ENCODE measurements at regions not wholly inside any gene's neighbourhood (a gene's known extent, or its start where the extent isn't known, plus 50 kb on each side); places are given as distances from the start of the nearest gene placed in this dataset.

DNA sequence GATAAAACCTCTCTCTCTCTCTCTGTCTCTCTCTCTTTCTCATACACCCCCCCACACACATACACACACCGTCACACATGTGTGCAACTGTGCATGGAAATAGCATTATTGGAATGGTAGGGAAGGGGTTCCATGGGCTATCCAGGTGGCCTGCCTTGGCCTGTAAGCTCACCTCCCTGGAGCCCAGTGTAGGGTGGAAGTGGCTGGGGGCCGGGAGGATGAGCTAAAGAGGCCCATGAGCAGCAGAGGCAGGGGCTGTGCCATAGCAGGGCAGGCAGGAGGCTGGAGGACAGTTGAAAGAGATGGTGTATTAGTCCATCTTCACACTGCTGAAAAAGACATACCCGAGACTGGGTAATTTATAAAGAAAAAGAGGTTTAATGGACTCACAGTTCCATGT lies 74.2 kb downstream of the CYTL1 start:
- Histone ChIP-seq H2AFZ (ENCODE audit: low read length) (no peak overlapping the region), H3K56ac (ENCODE audit: insufficient read length, low read depth, low read length) (no peak overlapping the region), H3K23me2 (ENCODE audit: insufficient read length, low read depth, low read length, poor library complexity, severe bottlenecking) (no peaks in the 10 kb centered on the region), H4K91ac (ENCODE audit: insufficient read length, low read depth, low read length) (no peak overlapping the region), H2BK20ac (ENCODE audit: low read depth, low read length, poor library complexity, severe bottlenecking) (no peak overlapping the region), H3K14ac (ENCODE audit: insufficient read depth, low read length) (no peak overlapping the region), H4K8ac (replicated peaks; ENCODE audit: insufficient read length, low read depth, low read length) (no peak overlapping the region), H3K4me1 (ENCODE audit: insufficient read depth, low read length) (no peaks in the 10 kb centered on the region), H2BK120ac (ENCODE audit: low read depth, low read length, poor library complexity, severe bottlenecking) (no peak overlapping the region), H4K5ac (ENCODE audit: insufficient read length, low read depth, low read length) (no peak overlapping the region), H3K4me2 (ENCODE audit: insufficient read depth, insufficient read length, low read length) (no peak overlapping the region), H2AK5ac (ENCODE audit: insufficient read length, low read length) (no peak overlapping the region), H2BK15ac (ENCODE audit: low read depth, low read length) (no peak overlapping the region), H3K27ac (ENCODE audit: insufficient read length, low read depth, low read length) (no peak overlapping the region), H2BK5ac (ENCODE audit: insufficient read length, low read length) (no peak overlapping the region), H3K18ac (ENCODE audit: insufficient read length, low read depth, low read length) (no peak overlapping the region), H4K20me1 (ENCODE audit: control insufficient read depth, insufficient read depth, insufficient read length) (no peaks in the 10 kb centered on the region), H3K9me3 (ENCODE audit: control insufficient read depth, low read depth, low read length) (no peaks in the 10 kb centered on the region), H3K4ac (ENCODE audit: low read depth, low read length) (no peak overlapping the region), H3K9ac (ENCODE audit: extremely low read depth, insufficient read length, low read length) (no peak overlapping the region), H3K79me1 (ENCODE audit: insufficient read depth, low read depth, low read length, poor library complexity, severe bottlenecking) (no peaks in the 10 kb centered on the region), H3K27me3 (ENCODE audit: insufficient read depth, low read length) (no peaks in the 10 kb centered on the region), H3T11ph (ENCODE audit: low read length) (no peak overlapping the region), H2BK12ac (ENCODE audit: insufficient read length, low read depth, low read length) (no peak overlapping the region), H3K23ac (ENCODE audit: insufficient read length, low read depth, low read length) (no peak overlapping the region), H3K79me2 (ENCODE audit: insufficient read depth, low read length) (no peaks in the 10 kb centered on the region)
- H3K9me3 Mint-ChIP-seq = peaks cover 3 to 4% of the 10 kb centered on the region in 2 experiments; a peak in 3 of 5 replicates
- no peaks in the 10 kb centered on the region for H3K4me1 Mint-ChIP-seq
- WGBS (ENCODE audit: extremely low coverage, insufficient read length, low lambda C conversion rate) = no CpG with 5 or more reads among the region's 3 CpGs
- no peak for DNase-seq
- H3K27me3 Mint-ChIP-seq (ENCODE audit: low read depth) = peaks cover 24% of the 10 kb centered on the region
- no peaks in the 10 kb centered on the region for H3K36me3 Mint-ChIP-seq (ENCODE audit: insufficient read depth in 1 of 3, low read depth in 3 of 3)
- H3K4me3 Mint-ChIP-seq = no peak overlapping the region
- TF ChIP-seq, protein P1, sequence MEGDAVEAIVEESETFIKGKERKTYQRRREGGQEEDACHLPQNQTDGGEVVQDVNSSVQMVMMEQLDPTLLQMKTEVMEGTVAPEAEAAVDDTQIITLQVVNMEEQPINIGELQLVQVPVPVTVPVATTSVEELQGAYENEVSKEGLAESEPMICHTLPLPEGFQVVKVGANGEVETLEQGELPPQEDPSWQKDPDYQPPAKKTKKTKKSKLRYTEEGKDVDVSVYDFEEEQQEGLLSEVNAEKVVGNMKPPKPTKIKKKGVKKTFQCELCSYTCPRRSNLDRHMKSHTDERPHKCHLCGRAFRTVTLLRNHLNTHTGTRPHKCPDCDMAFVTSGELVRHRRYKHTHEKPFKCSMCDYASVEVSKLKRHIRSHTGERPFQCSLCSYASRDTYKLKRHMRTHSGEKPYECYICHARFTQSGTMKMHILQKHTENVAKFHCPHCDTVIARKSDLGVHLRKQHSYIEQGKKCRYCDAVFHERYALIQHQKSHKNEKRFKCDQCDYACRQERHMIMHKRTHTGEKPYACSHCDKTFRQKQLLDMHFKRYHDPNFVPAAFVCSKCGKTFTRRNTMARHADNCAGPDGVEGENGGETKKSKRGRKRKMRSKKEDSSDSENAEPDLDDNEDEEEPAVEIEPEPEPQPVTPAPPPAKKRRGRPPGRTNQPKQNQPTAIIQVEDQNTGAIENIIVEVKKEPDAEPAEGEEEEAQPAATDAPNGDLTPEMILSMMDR (conservative IDR thresholded peaks at IDR 0.05) = no peak
- no peak overlapping the region for H3K27ac Mint-ChIP-seq

Measured in H9 (cell line).